WI38 (cell line): ENCODE measurements at regions not wholly inside any gene's neighbourhood (a gene's known extent, or its start where the extent isn't known, plus 50 kb on each side); places are given as distances from the start of the nearest gene placed in this dataset.

ENCODE experiments used
- H3K4me3 ChIP-seq: 2 replicates; pipeline ENCODE4 v1.5.1; 2011; ENCODE audit warnings: low read depth, mild to moderate bottlenecking, control low read depth, low read length
- TF ChIP-seq, protein P1 (sequence below): IDR thresholded peaks from 2 replicates; pipeline ENCODE4 v1.5.1; 2012; ENCODE audit warnings: low read depth, mild to moderate bottlenecking, control low read depth, low read length

- H3K4me3 ChIP-seq, result no peak overlapping the region
- TF ChIP-seq, protein P1, sequence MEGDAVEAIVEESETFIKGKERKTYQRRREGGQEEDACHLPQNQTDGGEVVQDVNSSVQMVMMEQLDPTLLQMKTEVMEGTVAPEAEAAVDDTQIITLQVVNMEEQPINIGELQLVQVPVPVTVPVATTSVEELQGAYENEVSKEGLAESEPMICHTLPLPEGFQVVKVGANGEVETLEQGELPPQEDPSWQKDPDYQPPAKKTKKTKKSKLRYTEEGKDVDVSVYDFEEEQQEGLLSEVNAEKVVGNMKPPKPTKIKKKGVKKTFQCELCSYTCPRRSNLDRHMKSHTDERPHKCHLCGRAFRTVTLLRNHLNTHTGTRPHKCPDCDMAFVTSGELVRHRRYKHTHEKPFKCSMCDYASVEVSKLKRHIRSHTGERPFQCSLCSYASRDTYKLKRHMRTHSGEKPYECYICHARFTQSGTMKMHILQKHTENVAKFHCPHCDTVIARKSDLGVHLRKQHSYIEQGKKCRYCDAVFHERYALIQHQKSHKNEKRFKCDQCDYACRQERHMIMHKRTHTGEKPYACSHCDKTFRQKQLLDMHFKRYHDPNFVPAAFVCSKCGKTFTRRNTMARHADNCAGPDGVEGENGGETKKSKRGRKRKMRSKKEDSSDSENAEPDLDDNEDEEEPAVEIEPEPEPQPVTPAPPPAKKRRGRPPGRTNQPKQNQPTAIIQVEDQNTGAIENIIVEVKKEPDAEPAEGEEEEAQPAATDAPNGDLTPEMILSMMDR, result no peak
These were observed 58.7 kb upstream of the RMDN2 start for GRCh38 chr2:37866171-37866934.

DNA sequence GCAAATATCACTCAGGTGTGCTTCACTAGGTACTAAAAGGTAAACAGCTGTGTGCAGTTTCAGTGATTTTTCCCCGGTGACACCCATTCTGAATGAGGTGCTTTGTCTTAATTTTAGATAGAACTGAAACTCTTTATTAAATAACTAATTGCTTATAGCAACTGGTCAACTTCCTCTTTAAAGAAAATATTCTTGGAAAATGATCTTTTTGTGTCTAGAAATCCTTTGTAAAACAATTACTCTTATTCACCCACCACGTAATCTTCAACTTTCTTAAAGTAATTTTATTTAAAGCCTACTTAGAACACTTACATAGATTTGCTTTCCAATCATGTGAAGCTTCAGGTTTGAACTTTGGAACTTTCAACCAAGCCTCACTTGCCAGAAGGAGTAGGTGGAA lies 57.9 kb upstream of the RMDN2 start:
- no peak overlapping the region for H3K4me3 ChIP-seq
- TF ChIP-seq, protein P1, result no peak

- H3K4me3 ChIP-seq, result no peak overlapping the region
These were observed 56.2 kb upstream of the RMDN2 start for GRCh38 chr2:37868866-37869265.

GRCh38 chr2:37869304-37869703 lies 55.8 kb upstream of the RMDN2 start:
- TF ChIP-seq, protein P1, result no peak
- no peak overlapping the region for H3K4me3 ChIP-seq

More at GRCh38 chr2:37868866-37869265, 56.2 kb upstream of the RMDN2 start:
- TF ChIP-seq, protein P1, result no peak

DNA sequence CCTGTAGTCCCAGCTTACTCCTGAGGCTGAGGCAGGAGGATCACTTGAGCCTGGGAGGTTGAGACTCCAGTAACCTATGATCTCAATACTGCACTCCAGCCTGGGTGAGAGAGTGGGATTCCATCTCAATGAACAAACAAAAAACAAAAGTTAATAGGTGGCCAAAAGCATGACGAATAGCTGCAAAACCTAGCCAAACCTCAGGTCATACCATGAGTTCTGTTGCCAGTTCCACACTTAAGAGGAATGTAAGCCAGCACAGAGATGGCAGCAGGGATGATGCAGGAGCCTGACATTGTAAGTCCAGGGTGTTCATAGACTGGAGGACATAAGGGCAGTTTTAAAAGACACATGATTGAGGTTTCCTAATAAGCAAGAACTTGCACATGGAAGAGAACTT lies 55.3 kb upstream of the RMDN2 start:
- no peak overlapping the region for H3K4me3 ChIP-seq
- TF ChIP-seq, protein P1, result no peak

GRCh38 chr2:37870829-37871228 lies 54.3 kb upstream of the RMDN2 start:
- TF ChIP-seq, protein P1, result no peak
- no peak overlapping the region for H3K4me3 ChIP-seq

GRCh38 chr2:37871456-37872191 lies 53.5 kb upstream of the RMDN2 start:
- TF ChIP-seq, protein P1, result no peak
- no peak overlapping the region for H3K4me3 ChIP-seq
